MM.1S (cell line): ENCODE measurements at regions not wholly inside any gene's neighbourhood (a gene's known extent, or its start where the extent isn't known, plus 50 kb on each side); places are given as distances from the start of the nearest gene placed in this dataset.

ENCODE experiments used
- DNase-seq: peaks from one replicate; pipeline ENCODE4 v3.0.0-alpha.2; 2015
- H2AFZ ChIP-seq: fragments of 300-600 bp; sonication (generic); 2 replicates; pipeline ENCODE4 v1.6.0; 2016; ENCODE audit warnings: antibody characterized with exemption, low read length
- H3F3A ChIP-seq: fragments of 300-600 bp; sonication (generic); 2 replicates; pipeline ENCODE4 v1.6.1; 2016; ENCODE audit warnings: mild to moderate bottlenecking, antibody characterized with exemption, low read length, moderate library complexity, mixed read lengths; ENCODE audit not compliant: insufficient read depth
- H3K27ac ChIP-seq: fragments of 300-600 bp; sonication (generic); 2 replicates; pipeline ENCODE4 v1.5.1; 2016; ENCODE audit warnings: mild to moderate bottlenecking, low read length
- H3K27me3 ChIP-seq: fragments of 300-600 bp; sonication (generic); replicated peaks from 2 replicates; pipeline ENCODE4 v1.6.0; 2016; ENCODE audit warnings: low read length; ENCODE audit not compliant: insufficient read depth
- H3K36me3 ChIP-seq: fragments of 300-600 bp; sonication (generic); replicated peaks from 2 replicates; pipeline ENCODE4 v1.6.1; 2016; ENCODE audit warnings: mild to moderate bottlenecking, low read length, mixed read lengths; ENCODE audit not compliant: insufficient read depth
- H3K4me1 ChIP-seq: fragments of 300-600 bp; sonication (generic); 2 replicates; pipeline ENCODE4 v1.6.1; 2016; ENCODE audit warnings: low read length, mixed read lengths
- H3K4me2 ChIP-seq: fragments of 300-600 bp; sonication (generic); 2 replicates; pipeline ENCODE4 v1.6.0; 2016; ENCODE audit warnings: low read depth, low read length
- H3K4me3 ChIP-seq: fragments of 300-600 bp; sonication (generic); 2 replicates; pipeline ENCODE4 v1.5.1; 2016; ENCODE audit warnings: low read length, mixed read lengths
- H3K79me2 ChIP-seq: fragments of 300-600 bp; sonication (generic); 2 replicates; pipeline ENCODE4 v1.6.1; 2016; ENCODE audit warnings: mixed run types, low read length, mixed read lengths
- H3K9ac ChIP-seq: fragments of 300-600 bp; sonication (generic); 2 replicates; pipeline ENCODE4 v1.6.1; 2016; ENCODE audit warnings: low read length, mixed read lengths
- H3K9me2 ChIP-seq: fragments of 300-600 bp; sonication (generic); replicated peaks from 2 replicates; pipeline ENCODE4 v1.6.1; 2016; ENCODE audit warnings: mild to moderate bottlenecking, low read length, mixed read lengths; ENCODE audit not compliant: insufficient read depth
- H3K9me3 ChIP-seq: fragments of 300-600 bp; sonication (generic); replicated peaks from 2 replicates; pipeline ENCODE4 v1.6.1; 2016; ENCODE audit warnings: mild to moderate bottlenecking, low read length, mixed read lengths; ENCODE audit not compliant: insufficient read depth
- H4K20me1 ChIP-seq: fragments of 300-600 bp; sonication (generic); 2 replicates; pipeline ENCODE4 v1.6.1; 2016; ENCODE audit warnings: mild to moderate bottlenecking, low read length, moderate library complexity, mixed read lengths; ENCODE audit not compliant: insufficient read depth
- EZH2 ChIP-seq: fragments of 300-600 bp; sonication (generic); optimal IDR thresholded peaks from 2 replicates; pipeline ENCODE3; 2017; ENCODE audit warnings: low read depth, mild to moderate bottlenecking, antibody characterized with exemption, low read length, mixed read lengths
- EZH2phosphoT487 ChIP-seq: fragments of 300-600 bp; sonication (generic); IDR thresholded peaks from 2 replicates; pipeline ENCODE4 v1.6.1; 2018; ENCODE audit warnings: antibody characterized with exemption, low read length
- TF ChIP-seq, protein P1 (sequence below): fragments of 300-600 bp; sonication (generic); IDR thresholded peaks from 2 replicates; pipeline ENCODE4 v1.5.1; 2016; ENCODE audit warnings: antibody characterized with exemption, low read length, mixed read lengths

DNA sequence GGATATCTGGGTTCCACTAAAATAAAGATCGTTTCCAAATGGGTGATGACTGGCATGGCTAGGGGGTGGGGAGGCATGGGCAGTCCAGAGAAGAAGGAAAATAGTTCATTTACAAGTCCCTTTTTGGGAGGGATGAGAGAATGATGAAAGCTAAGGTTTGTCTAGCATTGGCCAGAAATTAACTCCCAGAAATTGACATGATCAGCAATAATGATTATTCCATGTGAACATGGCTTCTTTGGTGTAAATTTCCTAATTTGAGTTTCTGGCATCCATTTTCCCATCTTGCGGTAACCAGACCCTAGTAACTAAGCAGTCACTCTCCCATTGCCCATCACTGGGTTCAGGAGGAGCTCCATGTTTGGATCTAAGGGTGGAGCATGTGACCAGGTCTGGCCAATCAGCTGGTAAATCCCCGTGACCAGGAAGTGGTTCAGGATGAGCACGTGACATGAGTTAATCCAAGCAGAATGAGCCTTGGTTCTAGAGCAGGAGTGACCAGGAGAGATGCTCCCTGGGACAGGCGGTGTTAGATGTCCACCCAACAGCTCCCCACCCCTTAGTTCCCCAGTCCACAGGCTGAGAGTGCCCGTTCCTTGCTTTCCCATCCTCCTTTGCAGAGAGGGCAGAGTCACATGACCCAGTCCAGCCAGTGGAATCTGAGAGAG lies 512.7 kb downstream of the PREX1 start:
- Histone ChIP-seq H3K9ac (no peak overlapping the region), H3K4me3 (no peak overlapping the region), H3K4me2 (no peak overlapping the region), H3K27me3 (no peaks in the 10 kb centered on the region), H3K9me3 (no peaks in the 10 kb centered on the region), H3F3A (no peaks in the 10 kb centered on the region), H3K4me1 (0 out of 2 replicates have a peak, but pooled peaks cover 7% of the 10 kb centered on the region), H3K27ac (no peak overlapping the region), H3K9me2 (no peaks in the 10 kb centered on the region), H4K20me1 (no peaks in the 10 kb centered on the region), H2AFZ (0 out of 2 replicates have a peak overlapping the region, but pooled peaks have one; percentile 43), H3K36me3 (no peaks in the 10 kb centered on the region), H3K79me2 (no peaks in the 10 kb centered on the region)
- no peak for TF ChIP-seq EZH2
- TF ChIP-seq, protein P1, sequence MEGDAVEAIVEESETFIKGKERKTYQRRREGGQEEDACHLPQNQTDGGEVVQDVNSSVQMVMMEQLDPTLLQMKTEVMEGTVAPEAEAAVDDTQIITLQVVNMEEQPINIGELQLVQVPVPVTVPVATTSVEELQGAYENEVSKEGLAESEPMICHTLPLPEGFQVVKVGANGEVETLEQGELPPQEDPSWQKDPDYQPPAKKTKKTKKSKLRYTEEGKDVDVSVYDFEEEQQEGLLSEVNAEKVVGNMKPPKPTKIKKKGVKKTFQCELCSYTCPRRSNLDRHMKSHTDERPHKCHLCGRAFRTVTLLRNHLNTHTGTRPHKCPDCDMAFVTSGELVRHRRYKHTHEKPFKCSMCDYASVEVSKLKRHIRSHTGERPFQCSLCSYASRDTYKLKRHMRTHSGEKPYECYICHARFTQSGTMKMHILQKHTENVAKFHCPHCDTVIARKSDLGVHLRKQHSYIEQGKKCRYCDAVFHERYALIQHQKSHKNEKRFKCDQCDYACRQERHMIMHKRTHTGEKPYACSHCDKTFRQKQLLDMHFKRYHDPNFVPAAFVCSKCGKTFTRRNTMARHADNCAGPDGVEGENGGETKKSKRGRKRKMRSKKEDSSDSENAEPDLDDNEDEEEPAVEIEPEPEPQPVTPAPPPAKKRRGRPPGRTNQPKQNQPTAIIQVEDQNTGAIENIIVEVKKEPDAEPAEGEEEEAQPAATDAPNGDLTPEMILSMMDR, result no peak
- TF ChIP-seq EZH2phosphoT487, result no peak
- no peak for DNase-seq

DNA sequence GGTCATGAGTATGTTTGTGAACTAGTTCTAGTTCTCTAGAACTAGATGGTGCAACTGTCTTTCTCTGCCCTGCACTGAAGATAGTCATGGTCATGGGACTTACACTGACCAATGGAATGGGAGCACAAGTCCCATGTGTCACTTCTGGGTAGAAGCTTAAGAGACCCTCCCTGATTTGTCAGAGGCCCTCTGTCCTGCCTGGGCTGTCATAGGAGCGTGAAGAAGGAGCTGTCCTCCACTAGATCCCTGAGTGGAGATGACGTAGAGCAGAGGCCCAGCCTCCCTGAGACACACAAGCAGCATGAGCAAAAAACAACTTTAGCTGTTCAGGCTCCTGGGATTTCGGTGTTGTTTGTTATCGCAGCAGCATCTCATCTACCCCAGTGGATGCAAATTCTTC lies 514.5 kb downstream of the PREX1 start:
- Histone ChIP-seq H3F3A (no peaks in the 10 kb centered on the region), H3K79me2 (no peaks in the 10 kb centered on the region), H3K36me3 (no peaks in the 10 kb centered on the region), H3K4me2 (no peak overlapping the region), H2AFZ (no peak overlapping the region), H3K27me3 (no peaks in the 10 kb centered on the region), H3K4me3 (no peak overlapping the region), H3K27ac (no peak overlapping the region), H3K4me1 (0 out of 2 replicates have a peak, but pooled peaks cover 7% of the 10 kb centered on the region), H3K9ac (no peak overlapping the region), H4K20me1 (no peaks in the 10 kb centered on the region), H3K9me2 (no peaks in the 10 kb centered on the region), H3K9me3 (no peaks in the 10 kb centered on the region)
- TF ChIP-seq, protein P1, result no peak
- TF ChIP-seq EZH2, result no peak
- TF ChIP-seq EZH2phosphoT487, result no peak
- no peak for DNase-seq

DNA sequence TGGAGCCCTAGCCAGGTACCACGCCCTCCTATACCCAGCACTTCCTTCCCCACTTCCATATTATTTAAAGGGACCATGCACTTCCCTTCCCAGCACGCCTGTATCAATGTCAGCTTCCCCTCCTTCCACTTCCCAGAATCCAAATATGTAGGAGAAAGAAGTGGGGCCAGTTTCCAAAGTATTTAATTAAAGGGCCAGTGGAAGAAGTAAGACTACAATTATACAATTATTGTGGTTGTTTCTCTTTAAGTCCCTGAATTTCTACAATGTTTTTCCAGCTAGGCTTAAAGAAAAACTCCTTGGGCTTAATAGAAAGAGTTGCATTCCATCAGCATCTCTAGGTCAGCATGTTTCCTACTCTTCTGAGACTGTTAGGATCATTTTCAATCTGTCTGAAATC lies 515.8 kb downstream of the PREX1 start:
- H3K9me3 ChIP-seq, result no peaks in the 10 kb centered on the region
- H3K4me3 ChIP-seq, result no peak overlapping the region
- H3K4me1 ChIP-seq, result no peaks in the 10 kb centered on the region
- no peaks in the 10 kb centered on the region for H3K27me3 ChIP-seq
- H3K36me3 ChIP-seq, result no peaks in the 10 kb centered on the region
- DNase-seq, result no peak
- H3F3A ChIP-seq, result no peaks in the 10 kb centered on the region
- no peak overlapping the region for H3K9ac ChIP-seq
- H2AFZ ChIP-seq, result no peak overlapping the region
- TF ChIP-seq EZH2phosphoT487, result no peak
- TF ChIP-seq, protein P1, result no peak
- no peak for TF ChIP-seq EZH2
- no peak overlapping the region for H3K27ac ChIP-seq
- no peak overlapping the region for H3K4me2 ChIP-seq
- H3K9me2 ChIP-seq, result no peaks in the 10 kb centered on the region
- H4K20me1 ChIP-seq, result no peaks in the 10 kb centered on the region
- no peaks in the 10 kb centered on the region for H3K79me2 ChIP-seq
